NB4 (cell line): ENCODE measurements at regions not wholly inside any gene's neighbourhood (a gene's known extent, or its start where the extent isn't known, plus 50 kb on each side); places are given as distances from the start of the nearest gene placed in this dataset.

Source experiments
- POLR2A ChIP-seq: IDR thresholded peaks from 2 replicates; pipeline ENCODE4 v1.6.1; 2011; ENCODE audit warnings: mild to moderate bottlenecking; ENCODE audit not compliant: insufficient read length; ENCODE audit errors: extremely low read depth
- TF ChIP-seq, protein P1 (sequence below): IDR thresholded peaks from one replicate; pipeline ENCODE4 v1.5.1; 2012; ENCODE audit warnings: low read depth, low read length

DNA sequence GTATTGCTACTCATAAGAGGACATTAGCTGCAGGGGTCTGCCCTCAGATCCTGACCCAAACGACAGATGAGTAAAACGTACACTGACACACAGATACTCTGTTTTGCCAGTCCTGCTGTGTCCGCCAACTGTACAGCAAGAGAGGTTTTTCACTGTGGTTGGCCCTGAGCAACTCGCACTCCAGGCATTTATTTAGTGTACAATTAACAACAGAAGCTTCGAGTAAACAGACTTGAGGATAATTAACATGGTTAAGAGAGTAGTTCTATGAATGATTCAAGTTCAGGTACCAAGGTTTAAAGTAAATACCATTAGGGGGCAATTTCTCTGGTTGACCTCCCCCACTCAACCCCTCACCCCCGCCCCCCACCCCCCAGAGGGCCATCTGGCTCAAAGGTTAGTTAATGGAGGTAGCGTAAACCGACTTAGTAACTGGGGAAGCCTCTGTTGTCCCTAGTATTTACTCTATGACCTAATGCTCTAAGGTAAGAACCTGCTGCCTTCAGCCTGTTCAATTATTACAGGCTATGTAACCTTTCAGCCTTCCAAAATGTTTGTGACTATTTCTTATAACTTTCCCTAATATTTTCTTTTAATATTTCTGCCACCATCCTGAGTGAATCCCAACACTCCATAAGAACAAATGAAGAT is 103.9 kb upstream of the XIRP2 start:
- TF ChIP-seq POLR2A: no peak
- TF ChIP-seq, protein P1, sequence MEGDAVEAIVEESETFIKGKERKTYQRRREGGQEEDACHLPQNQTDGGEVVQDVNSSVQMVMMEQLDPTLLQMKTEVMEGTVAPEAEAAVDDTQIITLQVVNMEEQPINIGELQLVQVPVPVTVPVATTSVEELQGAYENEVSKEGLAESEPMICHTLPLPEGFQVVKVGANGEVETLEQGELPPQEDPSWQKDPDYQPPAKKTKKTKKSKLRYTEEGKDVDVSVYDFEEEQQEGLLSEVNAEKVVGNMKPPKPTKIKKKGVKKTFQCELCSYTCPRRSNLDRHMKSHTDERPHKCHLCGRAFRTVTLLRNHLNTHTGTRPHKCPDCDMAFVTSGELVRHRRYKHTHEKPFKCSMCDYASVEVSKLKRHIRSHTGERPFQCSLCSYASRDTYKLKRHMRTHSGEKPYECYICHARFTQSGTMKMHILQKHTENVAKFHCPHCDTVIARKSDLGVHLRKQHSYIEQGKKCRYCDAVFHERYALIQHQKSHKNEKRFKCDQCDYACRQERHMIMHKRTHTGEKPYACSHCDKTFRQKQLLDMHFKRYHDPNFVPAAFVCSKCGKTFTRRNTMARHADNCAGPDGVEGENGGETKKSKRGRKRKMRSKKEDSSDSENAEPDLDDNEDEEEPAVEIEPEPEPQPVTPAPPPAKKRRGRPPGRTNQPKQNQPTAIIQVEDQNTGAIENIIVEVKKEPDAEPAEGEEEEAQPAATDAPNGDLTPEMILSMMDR: no peak
